Tibial nerve (tissue), 4 donors: ENCODE measurements at regions not wholly inside any gene's neighbourhood (a gene's known extent, or its start where the extent isn't known, plus 50 kb on each side); places are given as distances from the start of the nearest gene placed in this dataset.

ENCODE experiments used
- DNase-seq, 2 donors: peaks; one replicate each; pipeline ENCODE4 v3.0.0-alpha.2; 2019; ENCODE audit warnings: low spot score in 2 of 2
- H3K27ac ChIP-seq, 4 donors: fragments of 200-600 bp; sonication (generic) in 3 of 4; one replicate each; pipeline ENCODE4 v1.5.1; 2017 to 2019; ENCODE audit warnings: mild to moderate bottlenecking in 1 of 4
- H3K27me3 ChIP-seq, 2 donors: fragments of 200-600 bp; sonication (generic) in 1 of 2; one replicate each; pipeline versions ENCODE4 v1.5.1 to v1.6.0; 2017 to 2019
- H3K36me3 ChIP-seq, 3 donors: fragments of 200-600 bp; sonication (generic); one replicate each; pipeline ENCODE4 v1.5.1; 2018 to 2019
- H3K4me1 ChIP-seq, 4 donors: fragments of 200-600 bp; sonication (generic) in 3 of 4; one replicate each; pipeline ENCODE4 v1.5.1; 2017 to 2019
- H3K4me3 ChIP-seq, 4 donors: fragments of 200-600 bp; sonication (generic) in 3 of 4; one replicate each; pipeline ENCODE4 v1.5.1; 2017 to 2019; ENCODE audit warnings: mild to moderate bottlenecking in 1 of 4, moderate library complexity in 1 of 4
- H3K9me3 ChIP-seq, 4 donors: fragments of 200-600 bp; sonication (generic) in 3 of 4; one replicate each; pipeline ENCODE4 v1.5.1; 2017 to 2019
- CTCF ChIP-seq, 5 experiments: fragments of 200-600 bp in 3 of 5; fragments of 450-650 bp in 2 of 5; sonication (generic) in 3 of 5; IDR thresholded peaks; one replicate each; pipeline ENCODE4 v1.5.1; 2016 to 2019; ENCODE audit warnings: antibody characterized with exemption in 5 of 5, mild to moderate bottlenecking in 3 of 5, moderate library complexity in 2 of 5
- EP300 ChIP-seq, 2 donors: sonication (generic); formaldehyde crosslinking; IDR thresholded peaks; one replicate each; pipeline ENCODE4 v1.6.1; 2017; ENCODE audit warnings: antibody characterized with exemption in 2 of 2, mild to moderate bottlenecking in 1 of 2
- POLR2A ChIP-seq, 2 donors: fragments of 450-650 bp; IDR thresholded peaks; one replicate each; pipeline ENCODE4 v1.6.1; 2017; ENCODE audit warnings: antibody characterized with exemption in 2 of 2, mild to moderate bottlenecking in 2 of 2, moderate library complexity in 2 of 2
- WGBS, 2 donors: methylation state at CpG; one replicate each; pipeline ENCODE4 v1.1.5; 2018; 5-methylcytosine and 5-hydroxymethylcytosine counted together

DNA sequence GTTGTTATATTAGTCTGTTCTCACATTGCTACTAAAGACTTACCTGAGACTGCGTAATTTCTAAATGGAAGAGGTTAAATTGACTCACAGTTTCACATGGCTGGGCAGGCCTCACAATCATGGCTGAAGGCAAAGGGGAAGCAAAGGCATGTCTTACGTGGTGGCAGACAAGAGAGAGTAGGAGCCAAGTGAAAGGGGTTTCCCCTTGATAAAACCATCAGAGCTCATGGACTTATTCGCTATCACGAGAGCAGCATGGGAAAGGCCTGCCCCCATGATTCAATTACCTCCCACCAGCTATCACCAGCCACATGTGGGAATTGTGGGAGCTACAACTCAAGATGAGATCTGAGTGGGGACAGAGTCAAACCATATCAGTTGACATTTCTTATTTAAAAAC, 374.5 kb upstream of the RORB start:
- no peak for DNase-seq
- Histone ChIP-seq H3K9me3 (no peaks in the 10 kb centered on the region), H3K4me3 (no peak overlapping the region), H3K27ac (no peak overlapping the region), H3K36me3 (no peaks in the 10 kb centered on the region), H3K27me3 (no peaks in the 10 kb centered on the region), H3K4me1 (no peaks in the 10 kb centered on the region)
- TF ChIP-seq EP300 (IDR thresholded peaks at IDR 0.05): no peak
- TF ChIP-seq CTCF (IDR thresholded peaks at IDR 0.05): no peak
- TF ChIP-seq POLR2A (IDR thresholded peaks at IDR 0.05): no peak
- 81 to 86% methylated on average over 4 of the region's 4 CpGs for WGBS, 2 donors

DNA sequence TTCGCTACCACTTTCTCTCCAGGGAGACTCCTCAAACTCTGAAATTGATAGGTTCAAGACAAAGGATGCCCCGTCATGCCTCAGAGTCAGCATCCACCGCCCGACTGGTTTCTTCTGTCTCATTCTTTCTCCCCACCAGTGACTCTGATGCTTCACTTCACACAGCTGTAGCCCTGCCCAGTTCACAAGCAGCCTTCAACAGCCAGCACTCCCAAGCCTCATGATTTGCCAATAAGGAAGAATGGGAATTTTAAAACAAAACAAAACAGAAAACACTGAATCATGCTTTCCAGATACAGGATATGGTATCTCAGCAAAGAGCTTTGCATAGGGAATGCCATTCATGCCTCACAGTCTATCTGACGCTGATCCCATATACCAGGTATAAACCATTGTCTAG, 371.2 kb upstream of the RORB start:
- Histone ChIP-seq H3K4me1 (no peaks in the 10 kb centered on the region), H3K9me3 (no peaks in the 10 kb centered on the region), H3K36me3 (no peaks in the 10 kb centered on the region), H3K4me3 (no peak overlapping the region), H3K27ac (no peak overlapping the region), H3K27me3 (no peaks in the 10 kb centered on the region)
- no peak for DNase-seq
- WGBS, 2 donors: 54 to 55% methylated on average over 5 of the region's 5 CpGs
- TF ChIP-seq POLR2A (IDR thresholded peaks at IDR 0.05) (no peak), CTCF (IDR thresholded peaks at IDR 0.05) (no peak), EP300 (IDR thresholded peaks at IDR 0.05) (no peak)

GRCh38 chr9:74132986-74133385, 364.1 kb upstream of the RORB start:
- Histone ChIP-seq H3K36me3 (no peaks in the 10 kb centered on the region), H3K4me1 (no peaks in the 10 kb centered on the region), H3K4me3 (no peak overlapping the region), H3K27ac (no peak overlapping the region), H3K9me3 (no peaks in the 10 kb centered on the region), H3K27me3 (no peaks in the 10 kb centered on the region)
- 79 to 88% methylated on average over 7 of the region's 7 CpGs for WGBS, 2 donors
- no peak for DNase-seq
- TF ChIP-seq EP300 (IDR thresholded peaks at IDR 0.05) (no peak), POLR2A (IDR thresholded peaks at IDR 0.05) (no peak), CTCF (IDR thresholded peaks at IDR 0.05) (no peak)

GRCh38 chr9:74133921-74134320, 363.2 kb upstream of the RORB start:
- no peak for TF ChIP-seq CTCF (IDR thresholded peaks at IDR 0.05)
- TF ChIP-seq EP300 (IDR thresholded peaks at IDR 0.05): no peak
- no peak for TF ChIP-seq POLR2A (IDR thresholded peaks at IDR 0.05)
- WGBS, 2 donors: 85 to 86% methylated on average over 6 of the region's 6 CpGs
- no peaks in the 10 kb centered on the region for H3K9me3 ChIP-seq

DNA sequence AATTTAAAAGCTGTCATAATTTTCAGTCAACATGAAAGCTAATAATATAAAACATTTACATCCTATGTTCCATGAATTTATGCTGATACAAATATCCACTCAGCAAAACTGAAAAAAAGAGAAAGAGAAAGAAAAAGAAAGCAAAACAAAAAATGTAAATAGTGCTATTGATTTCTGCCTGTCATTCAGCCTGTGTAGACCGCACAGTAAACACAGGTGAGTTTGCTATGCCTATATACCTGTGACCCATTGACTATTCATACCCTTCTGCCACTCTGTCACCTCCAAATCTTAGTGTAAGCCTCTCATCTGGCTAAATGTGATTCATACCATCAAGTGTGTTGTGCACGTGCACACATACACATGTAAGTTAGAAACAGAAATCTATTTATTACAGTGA, 359.0 kb upstream of the RORB start:
- H3K27me3 ChIP-seq: no peaks in the 10 kb centered on the region
- no peak for DNase-seq
- TF ChIP-seq POLR2A (IDR thresholded peaks at IDR 0.05): no peak
- no peak for TF ChIP-seq EP300 (IDR thresholded peaks at IDR 0.05)
- TF ChIP-seq CTCF (IDR thresholded peaks at IDR 0.05): no peak

More at GRCh38 chr9:74133921-74134320, 363.2 kb upstream of the RORB start:
- no peak overlapping the region for H3K4me3 ChIP-seq
- DNase-seq: no peak
- no peaks in the 10 kb centered on the region for H3K4me1 ChIP-seq
- no peaks in the 10 kb centered on the region for H3K36me3 ChIP-seq
- H3K27me3 ChIP-seq: no peaks in the 10 kb centered on the region
- no peak overlapping the region for H3K27ac ChIP-seq

More for the DNA sequence above, 359.0 kb upstream of the RORB start:
- Histone ChIP-seq H3K4me3 (no peak overlapping the region), H3K4me1 (no peaks in the 10 kb centered on the region), H3K36me3 (no peaks in the 10 kb centered on the region), H3K9me3 (peaks cover 0 to 6% (median 0%) of the 10 kb centered on the region in 4 donors), H3K27ac (no peak overlapping the region)
- 89 to 91% methylated on average over 2 of the region's 2 CpGs for WGBS, 2 donors
